HFFc6 (cell line): ENCODE measurements at regions not wholly inside any gene's neighbourhood (a gene's known extent, or its start where the extent isn't known, plus 50 kb on each side); places are given as distances from the start of the nearest gene placed in this dataset.

Source experiments
- DNase-seq: peaks from one replicate; pipeline ENCODE4 v3.0.0-alpha.2; 2018
- H3K27ac Mint-ChIP-seq: 2 replicates; pipeline ENCODE4 v1.8.0; 2020; ENCODE audit warnings: mild to moderate bottlenecking, mixed read lengths
- H3K27me3 Mint-ChIP-seq: 2 replicates; pipeline ENCODE4 v1.8.0; 2021; ENCODE audit warnings: mild to moderate bottlenecking, moderate library complexity, mixed read lengths; ENCODE audit not compliant: insufficient read depth
- H3K36me3 Mint-ChIP-seq: 2 replicates; pipeline ENCODE4 v1.8.0; 2021; ENCODE audit warnings: low read depth, mixed read lengths
- H3K4me1 Mint-ChIP-seq: 2 replicates; pipeline ENCODE4 v1.8.0; 2020; ENCODE audit warnings: low read depth, mixed read lengths
- H3K4me3 Mint-ChIP-seq: 2 replicates; pipeline ENCODE4 v1.8.0; 2020; ENCODE audit warnings: mild to moderate bottlenecking, moderate library complexity, mixed read lengths
- H3K9me3 Mint-ChIP-seq: 2 replicates; pipeline ENCODE4 v1.8.0; 2020; ENCODE audit warnings: mild to moderate bottlenecking, mixed read lengths
- TF ChIP-seq, protein P1 (sequence below): fragments of 200-600 bp; sonication (generic); IDR thresholded peaks from 2 replicates; pipeline ENCODE4 v1.5.0; 2021; ENCODE audit warnings: antibody characterized with exemption, mild to moderate bottlenecking

DNA sequence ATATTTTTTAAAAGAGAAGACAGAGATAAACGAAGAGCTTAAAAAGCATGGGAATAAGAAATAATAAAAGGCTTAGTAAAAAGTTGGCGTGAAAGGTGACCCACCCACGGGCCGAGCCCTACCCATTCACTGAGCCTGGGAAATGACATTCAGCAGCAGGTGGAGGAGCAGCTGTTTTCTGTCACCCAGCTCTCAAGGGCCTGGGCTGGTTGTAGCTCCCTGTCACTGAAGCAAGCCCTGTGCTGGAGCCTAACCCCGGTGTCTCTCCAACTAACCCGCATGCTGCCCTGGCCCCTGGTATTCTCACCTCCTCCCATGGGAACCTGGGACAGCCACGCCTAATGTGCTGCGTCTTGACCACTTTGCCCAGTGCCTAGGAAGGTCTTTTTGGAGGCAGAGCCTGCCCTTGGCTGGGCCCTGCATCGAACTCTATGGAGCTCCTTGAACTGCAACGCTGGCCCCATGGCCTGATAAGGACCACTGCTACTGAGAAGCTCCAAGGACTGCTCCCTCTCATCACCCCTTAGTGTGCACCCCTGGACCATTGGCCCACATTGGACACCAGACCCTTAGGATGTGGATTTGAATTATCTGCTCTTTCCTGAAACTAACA, 68.8 kb upstream of the IYD start:
- H3K36me3 Mint-ChIP-seq: peaks cover 13% of the 10 kb centered on the region
- no peak overlapping the region for H3K27ac Mint-ChIP-seq
- TF ChIP-seq, protein P1, sequence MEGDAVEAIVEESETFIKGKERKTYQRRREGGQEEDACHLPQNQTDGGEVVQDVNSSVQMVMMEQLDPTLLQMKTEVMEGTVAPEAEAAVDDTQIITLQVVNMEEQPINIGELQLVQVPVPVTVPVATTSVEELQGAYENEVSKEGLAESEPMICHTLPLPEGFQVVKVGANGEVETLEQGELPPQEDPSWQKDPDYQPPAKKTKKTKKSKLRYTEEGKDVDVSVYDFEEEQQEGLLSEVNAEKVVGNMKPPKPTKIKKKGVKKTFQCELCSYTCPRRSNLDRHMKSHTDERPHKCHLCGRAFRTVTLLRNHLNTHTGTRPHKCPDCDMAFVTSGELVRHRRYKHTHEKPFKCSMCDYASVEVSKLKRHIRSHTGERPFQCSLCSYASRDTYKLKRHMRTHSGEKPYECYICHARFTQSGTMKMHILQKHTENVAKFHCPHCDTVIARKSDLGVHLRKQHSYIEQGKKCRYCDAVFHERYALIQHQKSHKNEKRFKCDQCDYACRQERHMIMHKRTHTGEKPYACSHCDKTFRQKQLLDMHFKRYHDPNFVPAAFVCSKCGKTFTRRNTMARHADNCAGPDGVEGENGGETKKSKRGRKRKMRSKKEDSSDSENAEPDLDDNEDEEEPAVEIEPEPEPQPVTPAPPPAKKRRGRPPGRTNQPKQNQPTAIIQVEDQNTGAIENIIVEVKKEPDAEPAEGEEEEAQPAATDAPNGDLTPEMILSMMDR: no peak
- H3K4me3 Mint-ChIP-seq: no peak overlapping the region
- no peak for DNase-seq
- peaks cover 21% of the 10 kb centered on the region for H3K4me1 Mint-ChIP-seq
- no peaks in the 10 kb centered on the region; the same call in 1 of the 2 replicates for H3K27me3 Mint-ChIP-seq
- H3K9me3 Mint-ChIP-seq: peaks cover 24% of the 10 kb centered on the region

DNA sequence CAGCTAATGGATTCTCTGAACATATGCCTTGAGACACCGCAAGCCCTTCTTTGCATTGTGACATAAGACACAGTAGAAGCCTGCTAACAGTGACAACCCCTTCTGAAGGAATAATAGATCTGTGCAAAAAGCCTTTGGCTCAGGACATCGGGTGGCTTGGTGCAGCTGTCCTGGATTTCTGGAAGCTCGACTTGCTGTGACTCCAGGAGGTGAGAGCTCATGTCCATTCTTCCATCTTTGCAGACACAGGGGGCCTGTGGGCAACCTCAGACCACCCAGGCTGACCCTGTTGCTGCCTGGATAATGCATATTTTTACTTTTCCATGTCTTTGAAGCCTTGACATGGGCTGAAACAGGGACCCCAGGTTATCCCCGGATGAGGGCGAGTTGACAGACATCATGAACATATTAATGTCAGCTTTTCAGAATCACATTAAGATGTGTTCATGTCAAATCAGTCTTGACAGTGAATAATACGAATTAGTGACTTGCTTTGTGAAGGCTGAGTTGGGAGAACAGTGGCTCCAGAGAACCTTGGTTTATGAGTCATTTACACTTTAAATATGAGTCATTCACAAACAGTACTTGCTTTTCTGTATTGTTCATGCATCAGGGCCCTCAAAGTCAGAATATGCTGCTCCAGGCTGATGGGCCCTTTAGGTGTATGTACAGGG, 66.8 kb upstream of the IYD start:
- no peak overlapping the region for H3K4me3 Mint-ChIP-seq
- no peak overlapping the region for H3K27ac Mint-ChIP-seq
- peaks cover 13% of the 10 kb centered on the region for H3K9me3 Mint-ChIP-seq
- peaks cover 13% of the 10 kb centered on the region for H3K36me3 Mint-ChIP-seq
- H3K4me1 Mint-ChIP-seq: peaks cover 21% of the 10 kb centered on the region
- TF ChIP-seq, protein P1: no peak
- H3K27me3 Mint-ChIP-seq: no peaks in the 10 kb centered on the region; the same call in none of the 2 replicates
- peak; percentile 62 for DNase-seq

DNA sequence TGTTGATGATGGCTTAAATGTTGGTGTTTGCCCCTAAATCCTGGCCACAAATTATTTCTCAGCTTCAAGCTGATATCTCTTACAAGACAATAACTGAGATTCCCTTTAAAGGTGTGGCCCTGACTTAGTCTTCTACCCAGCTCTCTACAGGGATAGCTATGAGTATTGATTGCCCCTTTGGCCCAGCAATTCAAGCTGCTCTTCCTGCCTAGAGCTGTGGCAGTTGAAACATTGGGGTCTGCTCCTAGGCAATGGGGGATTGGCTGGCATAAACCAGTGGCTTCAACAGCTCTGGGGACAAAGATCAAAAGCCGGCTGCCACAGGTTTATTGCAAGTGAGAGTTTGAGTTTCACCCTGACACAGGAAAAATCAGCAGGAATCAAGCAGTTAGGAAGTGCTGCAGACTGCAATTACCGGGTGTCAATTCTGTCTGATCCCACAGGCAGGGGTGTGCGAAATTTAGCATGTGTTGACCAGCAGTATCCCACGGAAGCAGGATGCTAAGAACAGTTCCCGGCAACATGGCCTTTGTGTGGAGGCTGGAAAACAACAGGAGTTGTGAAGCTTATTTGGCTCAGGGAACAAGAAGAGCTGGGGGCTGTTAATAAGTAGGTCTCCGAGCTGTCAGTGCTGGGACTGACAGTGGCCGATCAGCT, 66.2 kb upstream of the IYD start:
- Mint-ChIP-seq H3K27ac (no peak overlapping the region), H3K36me3 (peaks cover 6% of the 10 kb centered on the region), H3K27me3 (peaks cover 4% of the 10 kb centered on the region), H3K4me3 (no peak overlapping the region), H3K9me3 (peaks cover 6% of the 10 kb centered on the region), H3K4me1 (peaks cover 17% of the 10 kb centered on the region)
- no peak for DNase-seq
- TF ChIP-seq, protein P1: no peak

DNA sequence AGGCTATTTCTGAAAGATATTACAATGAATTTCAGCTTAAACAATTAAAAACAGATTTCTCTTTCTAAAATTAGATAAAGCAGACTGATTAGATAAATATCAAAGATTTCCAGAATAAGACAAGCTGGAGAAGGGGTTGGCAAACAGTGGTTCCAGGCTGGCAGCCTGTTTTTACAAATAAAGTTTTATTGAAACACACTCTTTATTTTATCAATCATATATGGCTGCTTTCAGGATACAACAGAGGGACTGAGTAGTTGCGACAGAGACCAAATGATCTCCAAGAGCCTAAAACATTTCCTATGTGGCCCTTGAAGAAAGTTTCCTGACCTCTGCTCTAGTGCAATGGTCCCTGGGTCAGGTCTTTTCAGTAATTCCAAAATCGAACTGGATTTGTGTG, 65.6 kb upstream of the IYD start:
- no peak overlapping the region for H3K4me3 Mint-ChIP-seq
- peaks cover 7% of the 10 kb centered on the region for H3K27me3 Mint-ChIP-seq
- no peak for DNase-seq
- H3K36me3 Mint-ChIP-seq: peaks cover under 1% of the 10 kb centered on the region; the same call in 1 of the 2 replicates
- TF ChIP-seq, protein P1: no peak
- H3K27ac Mint-ChIP-seq: no peak overlapping the region
- peaks cover under 1% of the 10 kb centered on the region for H3K9me3 Mint-ChIP-seq
- peaks cover 12% of the 10 kb centered on the region for H3K4me1 Mint-ChIP-seq

DNA sequence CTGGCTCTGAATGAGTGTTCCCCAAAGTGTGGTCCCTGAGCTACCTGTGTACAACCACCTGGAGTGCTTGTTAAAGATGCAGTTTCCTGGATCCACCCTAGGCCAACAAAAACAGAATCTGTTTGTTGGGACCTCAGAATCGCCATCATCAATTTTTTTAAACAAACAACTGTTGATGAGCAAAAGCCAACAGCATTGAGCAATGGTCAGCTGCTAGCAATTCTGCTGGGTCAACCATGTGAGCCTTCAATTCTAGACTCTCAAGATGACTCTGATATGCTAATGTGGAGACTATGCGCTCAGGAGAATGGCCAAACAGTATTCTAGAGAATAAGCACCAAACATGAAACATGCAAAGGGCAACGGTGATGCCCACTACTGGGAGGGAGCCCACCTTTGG, 64.4 kb upstream of the IYD start:
- Mint-ChIP-seq H3K36me3 (no peaks in the 10 kb centered on the region), H3K4me3 (no peak overlapping the region), H3K9me3 (no peaks in the 10 kb centered on the region), H3K27ac (no peak overlapping the region), H3K27me3 (peaks cover 9% of the 10 kb centered on the region), H3K4me1 (peaks cover 12% of the 10 kb centered on the region)
- DNase-seq: no peak
- TF ChIP-seq, protein P1: no peak
